ENCODE measurements at regions not wholly inside any gene's neighbourhood (a gene's known extent, or its start where the extent isn't known, plus 50 kb on each side); places are given as distances from the start of the nearest gene placed in this dataset.
"Not testable (repeated sequence)": the region's sequence is repeated elsewhere in the genome, so short reads cannot be mapped to it uniquely, and the experiment has no call there.

GRCh38 chr9:85871008-85871407 lies 69.9 kb upstream of the NAA35 start:
- H4K20me1 ChIP-seq (ENCODE audit: insufficient read depth, low read length): no peaks in the 10 kb centered on the region
- H3K36me3 ChIP-seq (ENCODE audit: insufficient read depth, low read length): no peaks in the 10 kb centered on the region
- TF ChIP-seq CTCF (IDR thresholded peaks at IDR 0.05; ENCODE audit: low read length) (no peak), EZH2 (IDR thresholded peaks at IDR 0.05; ENCODE audit: borderline replicate concordance, low read length) (no peak)
- no peak overlapping the region for H2AFZ ChIP-seq (ENCODE audit: low read length)
- no peaks in the 10 kb centered on the region for H3K27me3 ChIP-seq (ENCODE audit: insufficient read depth, low read length)
- no peak overlapping the region for H3K27ac ChIP-seq (ENCODE audit: low read depth, low read length, poor library complexity, severe bottlenecking)
- no peaks in the 10 kb centered on the region for H3K9me2 ChIP-seq (ENCODE audit: low read depth, low read length)
- H3K4me1 ChIP-seq (ENCODE audit: insufficient read depth, low read length, severe bottlenecking): no peaks in the 10 kb centered on the region
- no peaks in the 10 kb centered on the region for H3K79me2 ChIP-seq (ENCODE audit: insufficient read depth, low read length)
- H3K9ac ChIP-seq (ENCODE audit: low read length): no peak overlapping the region
- no peaks in the 10 kb centered on the region for H3F3A ChIP-seq (ENCODE audit: insufficient read depth, low read length)
- no peak overlapping the region for H3K4me2 ChIP-seq (ENCODE audit: low read length)
- H3K9me3 ChIP-seq (ENCODE audit: low read length): no peaks in the 10 kb centered on the region
- H3K4me3 ChIP-seq (ENCODE audit: low read depth, low read length, poor library complexity, severe bottlenecking): no peak overlapping the region

- not testable (repeated sequence) for H3K9me3 ChIP-seq (ENCODE audit: low read length); H2AFZ ChIP-seq (ENCODE audit: low read length); H3K4me2 ChIP-seq (ENCODE audit: low read length); H3K27me3 ChIP-seq (ENCODE audit: insufficient read depth, low read length); H3K27ac ChIP-seq (ENCODE audit: low read depth, low read length, poor library complexity, severe bottlenecking); H3K79me2 ChIP-seq (ENCODE audit: insufficient read depth, low read length); H3F3A ChIP-seq (ENCODE audit: insufficient read depth, low read length); H3K9me2 ChIP-seq (ENCODE audit: low read depth, low read length); H3K36me3 ChIP-seq (ENCODE audit: insufficient read depth, low read length); H3K4me3 ChIP-seq (ENCODE audit: low read depth, low read length, poor library complexity, severe bottlenecking); H3K4me1 ChIP-seq (ENCODE audit: insufficient read depth, low read length, severe bottlenecking); H3K9ac ChIP-seq (ENCODE audit: low read length); H4K20me1 ChIP-seq (ENCODE audit: insufficient read depth, low read length)
Measured at GRCh38 chr9:85871683-85872082, 69.3 kb upstream of the NAA35 start.

GRCh38 chr9:85872463-85872862 lies 68.5 kb upstream of the NAA35 start:
- TF ChIP-seq CTCF (IDR thresholded peaks at IDR 0.05; ENCODE audit: low read length): no peak
- TF ChIP-seq EZH2 (IDR thresholded peaks at IDR 0.05; ENCODE audit: borderline replicate concordance, low read length): no peak
- H3K27me3 ChIP-seq (ENCODE audit: insufficient read depth, low read length): no peaks in the 10 kb centered on the region
- H3K9me2 ChIP-seq (ENCODE audit: low read depth, low read length): no peaks in the 10 kb centered on the region
- H3K9ac ChIP-seq (ENCODE audit: low read length): no peak overlapping the region
- H3K4me2 ChIP-seq (ENCODE audit: low read length): no peak overlapping the region
- no peaks in the 10 kb centered on the region for H4K20me1 ChIP-seq (ENCODE audit: insufficient read depth, low read length)
- no peak overlapping the region for H3K4me3 ChIP-seq (ENCODE audit: low read depth, low read length, poor library complexity, severe bottlenecking)
- H2AFZ ChIP-seq (ENCODE audit: low read length): no peak overlapping the region
- H3K9me3 ChIP-seq (ENCODE audit: low read length): no peaks in the 10 kb centered on the region
- no peaks in the 10 kb centered on the region for H3F3A ChIP-seq (ENCODE audit: insufficient read depth, low read length)
- no peaks in the 10 kb centered on the region for H3K4me1 ChIP-seq (ENCODE audit: insufficient read depth, low read length, severe bottlenecking)
- no peak overlapping the region for H3K27ac ChIP-seq (ENCODE audit: low read depth, low read length, poor library complexity, severe bottlenecking)
- H3K79me2 ChIP-seq (ENCODE audit: insufficient read depth, low read length): no peaks in the 10 kb centered on the region
- no peaks in the 10 kb centered on the region for H3K36me3 ChIP-seq (ENCODE audit: insufficient read depth, low read length)

GRCh38 chr9:85876628-85877027 lies 64.3 kb upstream of the NAA35 start:
- Histone ChIP-seq H3K4me2 (ENCODE audit: low read length) (no peak overlapping the region), H3K27ac (ENCODE audit: low read depth, low read length, poor library complexity, severe bottlenecking) (no peak overlapping the region), H3K36me3 (ENCODE audit: insufficient read depth, low read length) (no peaks in the 10 kb centered on the region), H3K4me3 (ENCODE audit: low read depth, low read length, poor library complexity, severe bottlenecking) (no peak overlapping the region), H3K9me2 (ENCODE audit: low read depth, low read length) (no peaks in the 10 kb centered on the region), H3K4me1 (ENCODE audit: insufficient read depth, low read length, severe bottlenecking) (no peaks in the 10 kb centered on the region), H4K20me1 (ENCODE audit: insufficient read depth, low read length) (no peaks in the 10 kb centered on the region), H3K9ac (ENCODE audit: low read length) (no peak overlapping the region), H3K79me2 (ENCODE audit: insufficient read depth, low read length) (no peaks in the 10 kb centered on the region), H3K9me3 (ENCODE audit: low read length) (no peaks in the 10 kb centered on the region), H3F3A (ENCODE audit: insufficient read depth, low read length) (no peaks in the 10 kb centered on the region), H3K27me3 (ENCODE audit: insufficient read depth, low read length) (no peaks in the 10 kb centered on the region), H2AFZ (ENCODE audit: low read length) (no peak overlapping the region)
- TF ChIP-seq CTCF (IDR thresholded peaks at IDR 0.05; ENCODE audit: low read length) (no peak), EZH2 (IDR thresholded peaks at IDR 0.05; ENCODE audit: borderline replicate concordance, low read length) (no peak)

- not testable (repeated sequence) for H3K79me2 ChIP-seq (ENCODE audit: insufficient read depth, low read length); H3K9me2 ChIP-seq (ENCODE audit: low read depth, low read length); H3K4me2 ChIP-seq (ENCODE audit: low read length); H3K4me3 ChIP-seq (ENCODE audit: low read depth, low read length, poor library complexity, severe bottlenecking); H3K9me3 ChIP-seq (ENCODE audit: low read length); H3K36me3 ChIP-seq (ENCODE audit: insufficient read depth, low read length); H3K4me1 ChIP-seq (ENCODE audit: insufficient read depth, low read length, severe bottlenecking); H2AFZ ChIP-seq (ENCODE audit: low read length); H3K9ac ChIP-seq (ENCODE audit: low read length); H3K27ac ChIP-seq (ENCODE audit: low read depth, low read length, poor library complexity, severe bottlenecking); H3K27me3 ChIP-seq (ENCODE audit: insufficient read depth, low read length); H3F3A ChIP-seq (ENCODE audit: insufficient read depth, low read length); H4K20me1 ChIP-seq (ENCODE audit: insufficient read depth, low read length)
Measured at GRCh38 chr9:85878872-85879597, 61.9 kb upstream of the NAA35 start.

Data from OCI-LY1 (cell line).